ENCODE measurements at regions not wholly inside any gene's neighbourhood (a gene's known extent, or its start where the extent isn't known, plus 50 kb on each side); places are given as distances from the start of the nearest gene placed in this dataset.

- Histone ChIP-seq H4K20me1 (ENCODE audit: insufficient read depth) (no peaks in the 10 kb centered on the region), H3K27me3 (ENCODE audit: insufficient read depth, low read length) (no peaks in the 10 kb centered on the region), H3K4me1 (ENCODE audit: control insufficient read depth in 1 of 2, insufficient read depth in 2 of 2, low read length in 2 of 2) (no peaks in the 10 kb centered on the region), H3K4me2 (ENCODE audit: low read length) (no peak overlapping the region), H2AFZ (ENCODE audit: low read depth, low read length, poor library complexity, severe bottlenecking) (no peak overlapping the region), H3K9me2 (ENCODE audit: insufficient read depth) (no peaks in the 10 kb centered on the region), H3K9me3 (ENCODE audit: control insufficient read depth in 1 of 2, insufficient read depth in 1 of 2, low read depth in 1 of 2, low read length in 2 of 2) (no peaks in the 10 kb centered on the region), H3K27ac (ENCODE audit: low read depth, low read length) (no peak overlapping the region), H3K79me2 (ENCODE audit: insufficient read depth, low read length) (no peaks in the 10 kb centered on the region), H3K4me3 (replicated peaks in 1 of 2; ENCODE audit: low read depth in 1 of 2, low read length in 2 of 2) (no peak overlapping the region), H3K9ac (ENCODE audit: low read length) (no peak overlapping the region), H3K36me3 (ENCODE audit: control insufficient read depth in 1 of 2, insufficient read depth in 2 of 2, low read length in 2 of 2) (no peaks in the 10 kb centered on the region)
- no TSS peak for BruUV-seq (replicated peaks)
- ChIA-PET RAD21 (ENCODE audit: low non-redundant PET in 1 of 2, low total read pairs in 2 of 2, uncharacterized antibody in 2 of 2, unreplicated experiment in 2 of 2) (no interaction called here), CTCF (interaction anchor here (1.4 kb wide), 1 partner anchor 31 kb away, joined by 3 read pairs; no protein-coding TSS in a partner anchor), POLR2A (no interaction called here)
- ATAC-seq (no peak), DNase-seq (ENCODE audit: low read depth, low spot score) (no peak)
- no peak for TF ChIP-seq YY1 (IDR thresholded peaks at IDR 0.05; ENCODE audit: extremely low read depth, insufficient replicate concordance, low read depth, low read length)
- no peak for TF ChIP-seq ELF1 (IDR thresholded peaks at IDR 0.05; ENCODE audit: borderline replicate concordance, low read depth)
- no peak for TF ChIP-seq POLR2A (IDR thresholded peaks at IDR 0.05; ENCODE audit: borderline replicate concordance, extremely low read depth, insufficient read depth, insufficient read length)
- TF ChIP-seq ZFX (IDR thresholded peaks at IDR 0.05): no peak
- no peak for TF ChIP-seq POLR2AphosphoS5 (IDR thresholded peaks at IDR 0.05; ENCODE audit: low read depth, low read length)
- TF ChIP-seq CEBPB (IDR thresholded peaks at IDR 0.05; ENCODE audit: low read depth): no peak
- no peak for TF ChIP-seq SP1 (IDR thresholded peaks at IDR 0.05; ENCODE audit: low read depth)
- no peak for TF ChIP-seq FOSL1 (IDR thresholded peaks at IDR 0.05; ENCODE audit: low read depth)
- TF ChIP-seq EGR1 (IDR thresholded peaks at IDR 0.05; ENCODE audit: low read depth): no peak
- no peak for TF ChIP-seq CTCF (IDR thresholded peaks at IDR 0.05 in 2 of 3, conservative IDR thresholded peaks at IDR 0.05 in 1 of 3; ENCODE audit: borderline replicate concordance in 1 of 3, insufficient read depth in 1 of 3, low read depth in 2 of 3, low read length in 2 of 3)
- TF ChIP-seq SRF (IDR thresholded peaks at IDR 0.05; ENCODE audit: low read depth): no peak
- no peak for TF ChIP-seq ZBTB33 (IDR thresholded peaks at IDR 0.05; ENCODE audit: extremely low read depth, insufficient replicate concordance, low read length)
- no peak for TF ChIP-seq REST (IDR thresholded peaks at IDR 0.05; ENCODE audit: low read depth)
- TF ChIP-seq JUND (IDR thresholded peaks at IDR 0.05): no peak
- intact Hi-C loops (cut with micrococcal nuclease): no loop called here
Observed at GRCh38 chr4:55002431-55002830, 123.0 kb downstream of the KDR start.
